Neural progenitor cell (in vitro differentiated cells): ENCODE measurements at regions not wholly inside any gene's neighbourhood (a gene's known extent, or its start where the extent isn't known, plus 50 kb on each side); places are given as distances from the start of the nearest gene placed in this dataset.

ENCODE experiments used
- DNase-seq: peaks from one replicate; pipeline ENCODE4 v3.0.0-alpha.2; 2016; ENCODE audit warnings: low spot score
- H2AFZ ChIP-seq: fragments of 200-600 bp; sonication (generic); replicated peaks from 2 replicates; pipeline ENCODE4 v1.6.1; 2016; ENCODE audit warnings: antibody characterized with exemption
- H3F3A ChIP-seq: fragments of 200-600 bp; sonication (generic); 2 replicates; pipeline ENCODE4 v1.6.1; 2016; ENCODE audit warnings: antibody characterized with exemption, low read depth
- H3K27ac ChIP-seq: fragments of 200-600 bp; sonication (generic); 2 replicates; pipeline ENCODE4 v1.5.1; 2016; ENCODE audit warnings: mild to moderate bottlenecking
- H3K27me3 ChIP-seq: fragments of 200-600 bp; sonication (generic); 2 replicates; pipeline ENCODE4 v1.6.1; 2016; ENCODE audit warnings: mild to moderate bottlenecking, moderate library complexity
- H3K36me3 ChIP-seq: fragments of 200-600 bp; sonication (generic); 2 replicates; pipeline ENCODE4 v1.5.1; 2016
- H3K4me1 ChIP-seq: fragments of 200-600 bp; sonication (generic); 2 replicates; pipeline ENCODE4 v1.6.1; 2016; ENCODE audit warnings: mixed run types
- H3K4me2 ChIP-seq: fragments of 200-600 bp; sonication (generic); 2 replicates; pipeline ENCODE4 v1.6.1; 2016
- H3K4me3 ChIP-seq: fragments of 200-600 bp; sonication (generic); 2 replicates; pipeline ENCODE4 v1.5.1; 2016
- H3K79me2 ChIP-seq: fragments of 200-600 bp; sonication (generic); 2 replicates; pipeline ENCODE4 v1.6.1; 2016; ENCODE audit warnings: low read depth
- H3K9ac ChIP-seq: fragments of 200-600 bp; sonication (generic); 2 replicates; pipeline ENCODE4 v1.6.1; 2016
- H3K9me3 ChIP-seq: fragments of 200-600 bp; sonication (generic); 2 replicates; pipeline ENCODE4 v1.5.1; 2016; ENCODE audit warnings: low read depth
- H4K20me1 ChIP-seq: fragments of 200-600 bp; sonication (generic); 2 replicates; pipeline ENCODE4 v1.6.1; 2016; ENCODE audit warnings: low read depth
- H3K27ac Mint-ChIP-seq: 3 replicates; pipeline ENCODE4 v1.8.0; 2021; ENCODE audit warnings: mixed read lengths
- H3K27me3 Mint-ChIP-seq: 2 replicates; pipeline ENCODE4 v1.8.0; 2022; ENCODE audit warnings: low read depth, mild to moderate bottlenecking, inconsistent platforms, moderate library complexity, mixed read lengths; ENCODE audit not compliant: insufficient read depth
- H3K36me3 Mint-ChIP-seq: 3 replicates; pipeline ENCODE4 v1.8.0; 2021; ENCODE audit warnings: mixed read lengths
- H3K4me1 Mint-ChIP-seq: 3 replicates; pipeline ENCODE4 v1.8.0; 2021; ENCODE audit warnings: mixed read lengths
- H3K4me3 Mint-ChIP-seq: 3 replicates; pipeline ENCODE4 v1.8.0; 2021; ENCODE audit warnings: mild to moderate bottlenecking, moderate library complexity, mixed read lengths
- H3K9me3 Mint-ChIP-seq: 3 replicates; pipeline ENCODE4 v1.8.0; 2020; ENCODE audit warnings: mixed read lengths
- CTCF ChIP-seq: fragments of 200-600 bp; sonication (generic); IDR thresholded peaks from 2 replicates; pipeline ENCODE4 v1.5.1; 2017; ENCODE audit warnings: antibody characterized with exemption, mild to moderate bottlenecking
- EZH2 ChIP-seq: fragments of 200-600 bp; sonication (generic); IDR thresholded peaks from 2 replicates; pipeline ENCODE4 v1.6.1; 2017; ENCODE audit warnings: antibody characterized with exemption, mild to moderate bottlenecking, moderate library complexity
- EZH2phosphoT487 ChIP-seq: fragments of 200-600 bp; sonication (generic); IDR thresholded peaks from 2 replicates; pipeline ENCODE4 v1.6.1; 2017; ENCODE audit warnings: antibody characterized with exemption

- H3K4me3 Mint-ChIP-seq, result no peak overlapping the region
- no peaks in the 10 kb centered on the region for H3K9me3 Mint-ChIP-seq
- H3K4me3 ChIP-seq, result no peak overlapping the region
- no peak overlapping the region for H2AFZ ChIP-seq
- H3K4me1 Mint-ChIP-seq, result peaks cover 12% of the 10 kb centered on the region
- no peaks in the 10 kb centered on the region for H3K36me3 Mint-ChIP-seq
- H3K9ac ChIP-seq, result no peak overlapping the region
- no peak overlapping the region for H3K27ac ChIP-seq
- no peak overlapping the region for H3K4me2 ChIP-seq
- TF ChIP-seq EZH2phosphoT487 (no peak), CTCF (no peak), EZH2 (no peak)
- DNase-seq, result no peak
- peaks cover 4% of the 10 kb centered on the region for H3K27me3 Mint-ChIP-seq
- H4K20me1 ChIP-seq, result no peaks in the 10 kb centered on the region
- no peaks in the 10 kb centered on the region for H3F3A ChIP-seq
- H3K9me3 ChIP-seq, result no peaks in the 10 kb centered on the region
- H3K27ac Mint-ChIP-seq, result peak overlapping the region; percentile 59
- no peaks in the 10 kb centered on the region for H3K27me3 ChIP-seq
- H3K4me1 ChIP-seq, result no peaks in the 10 kb centered on the region
- H3K79me2 ChIP-seq, result no peaks in the 10 kb centered on the region
- no peaks in the 10 kb centered on the region for H3K36me3 ChIP-seq
These were observed 533.2 kb upstream of the CDH5 start for GRCh38 chr16:65833171-65833871.

GRCh38 chr16:65832679-65833078 is 533.8 kb upstream of the CDH5 start:
- no peaks in the 10 kb centered on the region for H3K27me3 ChIP-seq
- no peak overlapping the region for H3K9ac ChIP-seq
- peaks cover 7% of the 10 kb centered on the region for H3K27me3 Mint-ChIP-seq
- H3K4me1 Mint-ChIP-seq, result peaks cover 12% of the 10 kb centered on the region
- no peak overlapping the region for H3K4me2 ChIP-seq
- no peak overlapping the region for H3K4me3 Mint-ChIP-seq
- H3K36me3 ChIP-seq, result no peaks in the 10 kb centered on the region
- no peak overlapping the region for H3K27ac Mint-ChIP-seq
- H3K4me3 ChIP-seq, result no peak overlapping the region
- no peaks in the 10 kb centered on the region for H3K9me3 Mint-ChIP-seq
- no peaks in the 10 kb centered on the region for H3F3A ChIP-seq
- no peak overlapping the region for H2AFZ ChIP-seq
- H3K36me3 Mint-ChIP-seq, result no peaks in the 10 kb centered on the region
- no peaks in the 10 kb centered on the region for H3K79me2 ChIP-seq
- TF ChIP-seq EZH2phosphoT487, result no peak
- no peak for TF ChIP-seq EZH2
- no peak for TF ChIP-seq CTCF
- no peaks in the 10 kb centered on the region for H3K9me3 ChIP-seq
- H4K20me1 ChIP-seq, result no peaks in the 10 kb centered on the region
- no peaks in the 10 kb centered on the region for H3K4me1 ChIP-seq
- no peak overlapping the region for H3K27ac ChIP-seq
- no peak for DNase-seq

- H4K20me1 ChIP-seq, result no peaks in the 10 kb centered on the region
- H3K27me3 Mint-ChIP-seq, result peaks cover 7% of the 10 kb centered on the region
- H3K27me3 ChIP-seq, result no peaks in the 10 kb centered on the region
- H2AFZ ChIP-seq, result no peak overlapping the region
- no peak for TF ChIP-seq CTCF
- TF ChIP-seq EZH2, result no peak
- TF ChIP-seq EZH2phosphoT487, result no peak
- H3K4me3 Mint-ChIP-seq, result no peak overlapping the region
- H3K79me2 ChIP-seq, result no peaks in the 10 kb centered on the region
- H3K4me3 ChIP-seq, result no peak overlapping the region
- H3K4me1 Mint-ChIP-seq, result peaks cover 12% of the 10 kb centered on the region
- H3K27ac ChIP-seq, result no peak overlapping the region
- no peak overlapping the region for H3K27ac Mint-ChIP-seq
- H3F3A ChIP-seq, result no peaks in the 10 kb centered on the region
- H3K4me1 ChIP-seq, result no peaks in the 10 kb centered on the region
- no peaks in the 10 kb centered on the region for H3K9me3 Mint-ChIP-seq
- no peaks in the 10 kb centered on the region for H3K9me3 ChIP-seq
- H3K36me3 ChIP-seq, result no peaks in the 10 kb centered on the region
- no peak for DNase-seq
- no peak overlapping the region for H3K9ac ChIP-seq
- H3K4me2 ChIP-seq, result no peak overlapping the region
- H3K36me3 Mint-ChIP-seq, result no peaks in the 10 kb centered on the region
These were observed 534.4 kb upstream of the CDH5 start for GRCh38 chr16:65831903-65832666.
